HCT116 (cell line): ENCODE measurements at regions not wholly inside any gene's neighbourhood (a gene's known extent, or its start where the extent isn't known, plus 50 kb on each side); places are given as distances from the start of the nearest gene placed in this dataset.

Source experiments
- CBX3 ChIP-seq: IDR thresholded peaks from 2 replicates; pipeline ENCODE4 v1.6.1; 2012; ENCODE audit warnings: low read depth
- CEBPB ChIP-seq: IDR thresholded peaks from 2 replicates; pipeline ENCODE4 v1.6.1; 2012; ENCODE audit warnings: low read depth
- CTCF ChIP-seq, 3 experiments: fragments of 200-600 bp in 1 of 3; sonication (generic) in 1 of 3; IDR thresholded peaks in 2 of 3; conservative IDR thresholded peaks in 1 of 3; 2 replicates each; pipeline ENCODE4 v1.5.1; 2012 to 2017; ENCODE audit warnings: low read depth in 2 of 3, low read length in 2 of 3, antibody characterized with exemption in 1 of 3, borderline replicate concordance in 1 of 3, control low read depth in 1 of 3, mild to moderate bottlenecking in 1 of 3, mixed read lengths in 1 of 3, mixed run types in 1 of 3, moderate library complexity in 1 of 3; ENCODE audit not compliant: insufficient read depth in 1 of 3
- EZH2phosphoT487 ChIP-seq: fragments of 200-600 bp; IDR thresholded peaks from 2 replicates; pipeline ENCODE4 v1.6.1; 2018; ENCODE audit warnings: antibody characterized with exemption, borderline replicate concordance
- POLR2A ChIP-seq: IDR thresholded peaks from 2 replicates; pipeline ENCODE4 v1.7.0; 2011; ENCODE audit warnings: borderline replicate concordance; ENCODE audit not compliant: insufficient read depth, insufficient read length; ENCODE audit errors: extremely low read depth
- REST ChIP-seq: IDR thresholded peaks from 2 replicates; pipeline ENCODE4 v1.6.1; 2012; ENCODE audit warnings: low read depth
- ZNF274 ChIP-seq: fragments of 200-500 bp; sonication (Bioruptor generic); IDR thresholded peaks from 2 replicates; pipeline ENCODE4 v1.6.1; 2014; ENCODE audit warnings: mild to moderate bottlenecking, low read depth, low read length, inconsistent platforms

GRCh38 chr3:118682921-118683320, 351.7 kb downstream of the IGSF11 start:
- no peak for TF ChIP-seq POLR2A
- no peak for TF ChIP-seq CEBPB
- TF ChIP-seq CTCF (IDR thresholded peaks at IDR 0.05 in 2 of 3, conservative IDR thresholded peaks at IDR 0.05 in 1 of 3; ENCODE audit: borderline replicate concordance in 1 of 3, insufficient read depth in 1 of 3, low read depth in 2 of 3, low read length in 2 of 3), result no peak
- TF ChIP-seq CBX3, result no peak
- no peak for TF ChIP-seq ZNF274
- TF ChIP-seq EZH2phosphoT487, result no peak
- no peak for TF ChIP-seq REST
